Gastroesophageal sphincter (tissue), 4 donors: ENCODE measurements at regions not wholly inside any gene's neighbourhood (a gene's known extent, or its start where the extent isn't known, plus 50 kb on each side); places are given as distances from the start of the nearest gene placed in this dataset.

Experiments used
- ATAC-seq: fragments of 150-250 bp; one replicate; pipeline ENCODE4 v1.9.1; 2016; ENCODE audit warnings: mild to moderate bottlenecking, moderate library complexity
- H3K27ac ChIP-seq, 4 donors: fragments of 200-600 bp; sonication (generic) in 3 of 4; 1 replicate in 3 of 4; 2 replicates in 1 of 4; pipeline ENCODE4 v1.5.1; 2016 to 2019
- H3K27me3 ChIP-seq: fragments of 200-600 bp; sonication (generic); one replicate; pipeline ENCODE4 v1.5.1; 2019
- H3K36me3 ChIP-seq, 2 donors: fragments of 200-600 bp; sonication (generic); one replicate each; pipeline ENCODE4 v1.5.1; 2019; ENCODE audit warnings: control low read depth in 1 of 2
- H3K4me1 ChIP-seq, 3 donors: fragments of 200-600 bp; sonication (generic); 1 replicate in 2 of 3; 2 replicates in 1 of 3; pipeline ENCODE4 v1.5.1; 2016 to 2019; ENCODE audit warnings: control low read depth in 2 of 3
- H3K4me3 ChIP-seq, 2 donors: fragments of 200-600 bp; sonication (generic); one replicate each; pipeline ENCODE4 v1.5.1; 2019; ENCODE audit warnings: mild to moderate bottlenecking in 1 of 2, moderate library complexity in 1 of 2
- H3K9me3 ChIP-seq, 3 donors: fragments of 200-600 bp; sonication (generic); one replicate each; pipeline ENCODE4 v1.5.1; 2017 to 2019; ENCODE audit warnings: control low read depth in 2 of 3
- CTCF ChIP-seq, 4 experiments: fragments of 200-600 bp in 2 of 4; fragments of 450-650 bp in 2 of 4; sonication (generic) in 1 of 4; IDR thresholded peaks; one replicate each; pipeline ENCODE4 v1.5.1; 2017 to 2019; ENCODE audit warnings: antibody characterized with exemption in 4 of 4, mild to moderate bottlenecking in 2 of 4, moderate library complexity in 2 of 4
- EP300 ChIP-seq: sonication (generic); formaldehyde crosslinking; IDR thresholded peaks from one replicate; pipeline ENCODE4 v1.6.1; 2017; ENCODE audit warnings: antibody characterized with exemption, mild to moderate bottlenecking
- POLR2A ChIP-seq, 2 donors: fragments of 450-650 bp; IDR thresholded peaks; one replicate each; pipeline ENCODE4 v1.6.1; 2017; ENCODE audit warnings: antibody characterized with exemption in 2 of 2, mild to moderate bottlenecking in 2 of 2, moderate library complexity in 1 of 2
- POLR2AphosphoS5 ChIP-seq: sonication (generic); formaldehyde crosslinking; IDR thresholded peaks from one replicate; pipeline ENCODE4 v1.6.1; 2017; ENCODE audit warnings: antibody characterized with exemption
- WGBS, 2 donors: methylation state at CpG; one replicate each; pipeline ENCODE4 v1.1.5; 2018; ENCODE audit warnings: low coverage in 1 of 2; 5-methylcytosine and 5-hydroxymethylcytosine counted together

- Histone ChIP-seq H3K4me3 (no peak overlapping the region), H3K27ac (no peak overlapping the region), H3K4me1 (peaks cover 0 to 5% (median 0%) of the 10 kb centered on the region in 3 donors), H3K27me3 (no peaks in the 10 kb centered on the region), H3K9me3 (no peaks in the 10 kb centered on the region), H3K36me3 (no peaks in the 10 kb centered on the region)
- no peak for ATAC-seq
- WGBS, 2 donors = 95 to 100% methylated on average over 2 to 4 of the region's 14 CpGs
- TF ChIP-seq CTCF (IDR thresholded peaks at IDR 0.05) = no peak
- no peak for TF ChIP-seq POLR2AphosphoS5
- no peak for TF ChIP-seq EP300
These were observed 106.7 kb upstream of the IER5L start for GRCh38 chr9:129284607-129285291.

GRCh38 chr9:129283705-129284606 is 105.9 kb upstream of the IER5L start:
- Histone ChIP-seq H3K27ac (peak overlapping the region in 1 of 4 donors; percentile 45), H3K9me3 (no peaks in the 10 kb centered on the region), H3K36me3 (no peaks in the 10 kb centered on the region), H3K27me3 (no peaks in the 10 kb centered on the region), H3K4me3 (peak overlapping the region in 1 of 2 donors; percentile 39), H3K4me1 (peaks cover 0 to 5% (median 0%) of the 10 kb centered on the region in 3 donors)
- no peak for ATAC-seq
- no peak for TF ChIP-seq POLR2A (IDR thresholded peaks at IDR 0.05)
- no peak for TF ChIP-seq EP300
- no peak for TF ChIP-seq CTCF (IDR thresholded peaks at IDR 0.05)
- TF ChIP-seq POLR2AphosphoS5 = no peak
- WGBS, 2 donors = 80 to 100% methylated on average over 1 to 8 of the region's 28 CpGs

- Histone ChIP-seq H3K27ac (peak overlapping the region in 2 of 4 donors; percentile 29 to 45), H3K4me3 (peak overlapping the region in 1 of 2 donors; percentile 39), H3K4me1 (peaks cover 0 to 5% (median 0%) of the 10 kb centered on the region in 3 donors), H3K27me3 (no peaks in the 10 kb centered on the region), H3K36me3 (no peaks in the 10 kb centered on the region), H3K9me3 (no peaks in the 10 kb centered on the region)
- WGBS, 2 donors = 42% methylated on average over 3 of the region's 7 CpGs; no CpG with 5 or more reads in 1 of the 2 donors
- no peak for TF ChIP-seq EP300
- TF ChIP-seq POLR2A (IDR thresholded peaks at IDR 0.05) = no peak
- TF ChIP-seq POLR2AphosphoS5 = no peak
- no peak for TF ChIP-seq CTCF (IDR thresholded peaks at IDR 0.05)
- ATAC-seq = no peak
These were observed 105.2 kb upstream of the IER5L start for GRCh38 chr9:129283291-129283691.

GRCh38 chr9:129282731-129283211 is 104.7 kb upstream of the IER5L start:
- peak overlapping the region in 3 of 4 donors; percentile 24 to 45 (median 29) for H3K27ac ChIP-seq
- peaks cover 0 to 5% (median 0%) of the 10 kb centered on the region in 3 donors for H3K4me1 ChIP-seq
- WGBS, 2 donors = 72% methylated on average over 4 of the region's 15 CpGs; no CpG with 5 or more reads in 1 of the 2 donors
- peak overlapping the region; percentile 15 to 39 for H3K4me3 ChIP-seq
- no peak for ATAC-seq
- no peak for TF ChIP-seq CTCF (IDR thresholded peaks at IDR 0.05)
- no peak for TF ChIP-seq POLR2AphosphoS5
- TF ChIP-seq POLR2A (IDR thresholded peaks at IDR 0.05) = no peak
- TF ChIP-seq EP300 = no peak
- H3K36me3 ChIP-seq = no peaks in the 10 kb centered on the region
- H3K27me3 ChIP-seq = no peaks in the 10 kb centered on the region
- H3K9me3 ChIP-seq = no peaks in the 10 kb centered on the region
